SK-N-SH treated with all-trans-retinoic acid at 6 μM for 48 hours (cell line): ENCODE measurements at regions not wholly inside any gene's neighbourhood (a gene's known extent, or its start where the extent isn't known, plus 50 kb on each side); places are given as distances from the start of the nearest gene placed in this dataset.
A peak's percentile ranks its signal among the peaks of the same experiment; 100 is the strongest.

Experiments
- ATAC-seq: fragments of 200-7000 bp; cut with Tn5 transposase; 3 replicates; pipeline ENCODE4 v1.9.1; 2020; ENCODE audit warnings: mild to moderate bottlenecking, moderate library complexity
- ARNTL ChIP-seq: fragments of 450-650 bp; formaldehyde crosslinking; IDR thresholded peaks from 2 replicates; pipeline ENCODE4 v1.5.0; 2020; ENCODE audit warnings: low read depth, mild to moderate bottlenecking, moderate library complexity, borderline replicate concordance
- BACH2 ChIP-seq: fragments of 250-450 bp; sonication (Bioruptor Pico); IDR thresholded peaks from 2 replicates; pipeline ENCODE4 v1.9.0; 2021; ENCODE audit warnings: mild to moderate bottlenecking, borderline replicate concordance
- CREB5 ChIP-seq: fragments of 250-450 bp; sonication (Bioruptor Pico); IDR thresholded peaks from 2 replicates; pipeline ENCODE4 v1.5.1; 2020; ENCODE audit warnings: low read depth, mild to moderate bottlenecking, moderate library complexity
- CSDC2 ChIP-seq: fragments of 250-450 bp; sonication (Bioruptor Pico); IDR thresholded peaks from 2 replicates; pipeline ENCODE4 v1.5.0; 2020; ENCODE audit warnings: mild to moderate bottlenecking, moderate library complexity
- CSRNP3 ChIP-seq: fragments of 250-450 bp; sonication (Bioruptor Pico); IDR thresholded peaks from 2 replicates; pipeline ENCODE4 v1.5.1; 2021; ENCODE audit warnings: mild to moderate bottlenecking, moderate library complexity
- ESRRG ChIP-seq: fragments of 250-450 bp; sonication (Bioruptor Pico); IDR thresholded peaks from 2 replicates; pipeline ENCODE4 v1.6.1; 2021; ENCODE audit warnings: mild to moderate bottlenecking
- ISL1 ChIP-seq: fragments of 250-450 bp; sonication (Bioruptor Pico); IDR thresholded peaks from 2 replicates; pipeline ENCODE4 v2.1.2; 2022; ENCODE audit warnings: mild to moderate bottlenecking, moderate library complexity
- OSR1 ChIP-seq: fragments of 250-450 bp; sonication (Bioruptor Pico); IDR thresholded peaks from 2 replicates; pipeline ENCODE4 v1.8.0; 2022; ENCODE audit warnings: moderate library complexity, mild to moderate bottlenecking, inconsistent platforms
- PPARA ChIP-seq: fragments of 250-450 bp; sonication (Bioruptor Pico); IDR thresholded peaks from 2 replicates; pipeline ENCODE4 v1.5.0; 2020; ENCODE audit warnings: mild to moderate bottlenecking, borderline replicate concordance
- RARB ChIP-seq: fragments of 250-450 bp; sonication (Bioruptor Pico); IDR thresholded peaks from 2 replicates; pipeline ENCODE4 v1.8.0; 2021; ENCODE audit warnings: mild to moderate bottlenecking, moderate library complexity
- ZC3H10 ChIP-seq: fragments of 250-450 bp; sonication (Bioruptor Pico); IDR thresholded peaks from 2 replicates; pipeline ENCODE4 v1.5.1; 2021; ENCODE audit warnings: mild to moderate bottlenecking, moderate library complexity
- ZFP30 ChIP-seq: fragments of 450-650 bp; formaldehyde crosslinking; IDR thresholded peaks from 2 replicates; pipeline ENCODE4 v1.5.0; 2022; ENCODE audit warnings: mild to moderate bottlenecking, moderate library complexity
- ZNF565 ChIP-seq: fragments of 450-650 bp; formaldehyde crosslinking; conservative IDR thresholded peaks from 2 replicates; pipeline ENCODE4 v1.5.0; 2020; ENCODE audit warnings: low read depth, mild to moderate bottlenecking, moderate library complexity
- ZNF70 ChIP-seq: fragments of 450-650 bp; formaldehyde crosslinking; IDR thresholded peaks from 2 replicates; pipeline ENCODE4 v1.5.0; 2020; ENCODE audit warnings: mild to moderate bottlenecking, moderate library complexity
- TF ChIP-seq, protein P1 (sequence below): fragments of 250-450 bp; sonication (Bioruptor Pico); IDR thresholded peaks from 2 replicates; pipeline ENCODE4 v1.8.0; 2021; ENCODE audit warnings: low read depth, mild to moderate bottlenecking, moderate library complexity, borderline replicate concordance
- TF ChIP-seq, protein P2 (sequence below): fragments of 250-450 bp; sonication (Bioruptor Pico); IDR thresholded peaks from 2 replicates; pipeline ENCODE4 v1.8.0; 2020; ENCODE audit warnings: mild to moderate bottlenecking, moderate library complexity, borderline replicate concordance
- TF ChIP-seq, protein P3 (sequence below): fragments of 250-450 bp; sonication (Bioruptor Pico); IDR thresholded peaks from 2 replicates; pipeline ENCODE4 v1.5.0; 2020; ENCODE audit warnings: mild to moderate bottlenecking, moderate library complexity

GRCh38 chr3:28739647-28740046 is 391.0 kb upstream of the AZI2 start:
- ATAC-seq = no peak
- TF ChIP-seq OSR1 (CRISPR knock-in tag) (no peak), ZNF565 (no peak), ISL1 (no peak), ZFP30 (no peak), CSRNP3 (no peak), RARB (CRISPR knock-in tag) (no peak), PPARA (CRISPR knock-in tag) (no peak)
- TF ChIP-seq, protein P1, sequence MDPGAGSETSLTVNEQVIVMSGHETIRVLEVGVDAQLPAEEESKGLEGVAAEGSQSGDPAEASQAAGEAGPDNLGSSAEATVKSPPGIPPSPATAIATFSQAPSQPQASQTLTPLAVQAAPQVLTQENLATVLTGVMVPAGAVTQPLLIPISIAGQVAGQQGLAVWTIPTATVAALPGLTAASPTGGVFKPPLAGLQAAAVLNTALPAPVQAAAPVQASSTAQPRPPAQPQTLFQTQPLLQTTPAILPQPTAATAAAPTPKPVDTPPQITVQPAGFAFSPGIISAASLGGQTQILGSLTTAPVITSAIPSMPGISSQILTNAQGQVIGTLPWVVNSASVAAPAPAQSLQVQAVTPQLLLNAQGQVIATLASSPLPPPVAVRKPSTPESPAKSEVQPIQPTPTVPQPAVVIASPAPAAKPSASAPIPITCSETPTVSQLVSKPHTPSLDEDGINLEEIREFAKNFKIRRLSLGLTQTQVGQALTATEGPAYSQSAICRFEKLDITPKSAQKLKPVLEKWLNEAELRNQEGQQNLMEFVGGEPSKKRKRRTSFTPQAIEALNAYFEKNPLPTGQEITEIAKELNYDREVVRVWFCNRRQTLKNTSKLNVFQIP (CRISPR knock-in tag) = no peak

GRCh38 chr3:28743271-28743670 is 394.6 kb upstream of the AZI2 start:
- no peak for ATAC-seq

DNA sequence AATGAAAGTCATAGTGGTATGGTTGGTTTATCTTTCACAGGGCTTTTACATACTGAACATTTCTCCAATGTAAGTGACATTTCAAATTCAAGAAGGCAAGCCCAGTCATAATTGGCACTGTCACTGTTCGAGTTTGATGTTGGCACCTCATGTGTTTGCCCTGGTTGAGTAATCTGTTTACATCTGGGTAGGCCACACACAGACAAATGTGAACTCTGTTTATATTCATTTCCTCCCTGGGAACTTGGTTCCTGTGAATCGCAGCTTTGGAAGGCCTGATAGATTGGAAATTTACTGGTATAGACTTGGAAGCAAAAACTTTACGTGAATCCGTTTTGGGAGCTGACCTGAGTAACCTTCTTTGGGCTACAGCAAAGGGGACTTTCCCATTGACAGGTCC is 395.2 kb upstream of the AZI2 start:
- ATAC-seq = no peak
- TF ChIP-seq ARNTL (no peak), CREB5 (CRISPR knock-in tag) (no peak), ZC3H10 (CRISPR knock-in tag) (no peak), BACH2 (CRISPR knock-in tag) (no peak), RARB (CRISPR knock-in tag) (no peak), CSDC2 (CRISPR knock-in tag) (no peak), ESRRG (CRISPR knock-in tag) (no peak), CSRNP3 (no peak)
- TF ChIP-seq, protein P1 (CRISPR knock-in tag) = no peak
- TF ChIP-seq, all 23 proteins: peak for 0

More at GRCh38 chr3:28743271-28743670, 394.6 kb upstream of the AZI2 start:
- no peak for TF ChIP-seq ISL1

- ATAC-seq = peak; percentile 74
- TF ChIP-seq, protein P2, sequence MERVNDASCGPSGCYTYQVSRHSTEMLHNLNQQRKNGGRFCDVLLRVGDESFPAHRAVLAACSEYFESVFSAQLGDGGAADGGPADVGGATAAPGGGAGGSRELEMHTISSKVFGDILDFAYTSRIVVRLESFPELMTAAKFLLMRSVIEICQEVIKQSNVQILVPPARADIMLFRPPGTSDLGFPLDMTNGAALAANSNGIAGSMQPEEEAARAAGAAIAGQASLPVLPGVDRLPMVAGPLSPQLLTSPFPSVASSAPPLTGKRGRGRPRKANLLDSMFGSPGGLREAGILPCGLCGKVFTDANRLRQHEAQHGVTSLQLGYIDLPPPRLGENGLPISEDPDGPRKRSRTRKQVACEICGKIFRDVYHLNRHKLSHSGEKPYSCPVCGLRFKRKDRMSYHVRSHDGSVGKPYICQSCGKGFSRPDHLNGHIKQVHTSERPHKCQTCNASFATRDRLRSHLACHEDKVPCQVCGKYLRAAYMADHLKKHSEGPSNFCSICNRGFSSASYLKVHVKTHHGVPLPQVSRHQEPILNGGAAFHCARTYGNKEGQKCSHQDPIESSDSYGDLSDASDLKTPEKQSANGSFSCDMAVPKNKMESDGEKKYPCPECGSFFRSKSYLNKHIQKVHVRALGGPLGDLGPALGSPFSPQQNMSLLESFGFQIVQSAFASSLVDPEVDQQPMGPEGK (CRISPR knock-in tag) = no peak
- no peak for TF ChIP-seq ZNF70 (CRISPR knock-in tag)
- TF ChIP-seq, protein P1 (CRISPR knock-in tag) = no peak
- TF ChIP-seq, protein P3, sequence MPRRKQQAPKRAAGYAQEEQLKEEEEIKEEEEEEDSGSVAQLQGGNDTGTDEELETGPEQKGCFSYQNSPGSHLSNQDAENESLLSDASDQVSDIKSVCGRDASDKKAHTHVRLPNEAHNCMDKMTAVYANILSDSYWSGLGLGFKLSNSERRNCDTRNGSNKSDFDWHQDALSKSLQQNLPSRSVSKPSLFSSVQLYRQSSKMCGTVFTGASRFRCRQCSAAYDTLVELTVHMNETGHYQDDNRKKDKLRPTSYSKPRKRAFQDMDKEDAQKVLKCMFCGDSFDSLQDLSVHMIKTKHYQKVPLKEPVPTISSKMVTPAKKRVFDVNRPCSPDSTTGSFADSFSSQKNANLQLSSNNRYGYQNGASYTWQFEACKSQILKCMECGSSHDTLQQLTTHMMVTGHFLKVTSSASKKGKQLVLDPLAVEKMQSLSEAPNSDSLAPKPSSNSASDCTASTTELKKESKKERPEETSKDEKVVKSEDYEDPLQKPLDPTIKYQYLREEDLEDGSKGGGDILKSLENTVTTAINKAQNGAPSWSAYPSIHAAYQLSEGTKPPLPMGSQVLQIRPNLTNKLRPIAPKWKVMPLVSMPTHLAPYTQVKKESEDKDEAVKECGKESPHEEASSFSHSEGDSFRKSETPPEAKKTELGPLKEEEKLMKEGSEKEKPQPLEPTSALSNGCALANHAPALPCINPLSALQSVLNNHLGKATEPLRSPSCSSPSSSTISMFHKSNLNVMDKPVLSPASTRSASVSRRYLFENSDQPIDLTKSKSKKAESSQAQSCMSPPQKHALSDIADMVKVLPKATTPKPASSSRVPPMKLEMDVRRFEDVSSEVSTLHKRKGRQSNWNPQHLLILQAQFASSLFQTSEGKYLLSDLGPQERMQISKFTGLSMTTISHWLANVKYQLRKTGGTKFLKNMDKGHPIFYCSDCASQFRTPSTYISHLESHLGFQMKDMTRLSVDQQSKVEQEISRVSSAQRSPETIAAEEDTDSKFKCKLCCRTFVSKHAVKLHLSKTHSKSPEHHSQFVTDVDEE (CRISPR knock-in tag) = no peak
These were observed 396.8 kb upstream of the AZI2 start for GRCh38 chr3:28745436-28745835.
